RWPE1 (cell line): ENCODE measurements at regions not wholly inside any gene's neighbourhood (a gene's known extent, or its start where the extent isn't known, plus 50 kb on each side); places are given as distances from the start of the nearest gene placed in this dataset.

ENCODE experiments used
- CTCF ChIA-PET: fragments of 350-600 bp; sonication (Branson Sonifier 250); formaldehyde crosslinking; extraction: SDS; loops from one replicate; lab custom pipeline; 2021; lab: Yijun Ruan, JAX
- POLR2A ChIA-PET: fragments of 400-600 bp; formaldehyde crosslinking; extraction: SDS; loops from one replicate; lab custom pipeline; 2020; ENCODE audit warnings: antibody characterized with exemption; ENCODE audit not compliant: low non-redundant PET; lab: Yijun Ruan, JAX
- DNase-seq: peaks from one replicate; pipeline ENCODE4 v3.0.0; 2012; ENCODE audit warnings: low spot score
- H3K27ac ChIP-seq: fragments of 450-650 bp; 2 replicates; pipeline ENCODE4 v1.5.1; 2017
- CTCF ChIP-seq: fragments of 450-650 bp; conservative IDR thresholded peaks from 2 replicates; pipeline ENCODE4 v1.5.1; 2017; ENCODE audit warnings: low read depth, mild to moderate bottlenecking

GRCh38 chr9:93372391-93372790, 79.1 kb upstream of the FAM120A start:
- POLR2A ChIA-PET, result no interaction called here
- CTCF ChIA-PET, result no interaction called here
- DNase-seq, result no peak
- no peak overlapping the region for H3K27ac ChIP-seq
- TF ChIP-seq CTCF, result no peak

GRCh38 chr9:93376411-93376810, 75.1 kb upstream of the FAM120A start:
- H3K27ac ChIP-seq, result no peak overlapping the region
- no peak for TF ChIP-seq CTCF
- POLR2A ChIA-PET, result no interaction called here
- DNase-seq, result no peak
- CTCF ChIA-PET, result interaction anchor here (0.7 kb wide), 1 partner anchor 1240 kb away, joined by 5 read pairs; no protein-coding TSS in a partner anchor

DNA sequence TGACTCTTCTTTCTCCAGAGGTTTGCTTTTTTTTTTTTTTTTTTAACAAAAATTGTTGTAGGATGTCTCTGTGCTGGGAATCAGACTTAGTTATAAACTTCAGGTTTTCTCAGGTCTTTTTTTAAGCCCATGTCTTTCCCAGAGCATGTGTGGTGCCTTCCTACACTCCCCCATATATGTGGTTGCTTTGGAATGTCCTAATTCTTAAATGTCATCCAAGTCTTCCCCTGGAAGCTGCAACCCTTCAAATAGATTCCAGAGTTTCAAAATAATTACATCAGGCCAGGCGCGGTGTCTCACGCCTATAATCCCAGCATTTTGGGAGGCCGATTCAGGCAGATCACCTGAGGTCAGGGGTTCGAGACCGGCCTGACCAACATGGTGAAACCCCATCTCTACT, 73.2 kb upstream of the FAM120A start:
- TF ChIP-seq CTCF, result no peak
- ChIA-PET CTCF (interaction anchor here (0.7 kb wide), 1 partner anchor 564 kb away, joined by 3 read pairs; no protein-coding TSS in a partner anchor), POLR2A (no interaction called here)
- H3K27ac ChIP-seq, result no peak overlapping the region
- no peak for DNase-seq

DNA sequence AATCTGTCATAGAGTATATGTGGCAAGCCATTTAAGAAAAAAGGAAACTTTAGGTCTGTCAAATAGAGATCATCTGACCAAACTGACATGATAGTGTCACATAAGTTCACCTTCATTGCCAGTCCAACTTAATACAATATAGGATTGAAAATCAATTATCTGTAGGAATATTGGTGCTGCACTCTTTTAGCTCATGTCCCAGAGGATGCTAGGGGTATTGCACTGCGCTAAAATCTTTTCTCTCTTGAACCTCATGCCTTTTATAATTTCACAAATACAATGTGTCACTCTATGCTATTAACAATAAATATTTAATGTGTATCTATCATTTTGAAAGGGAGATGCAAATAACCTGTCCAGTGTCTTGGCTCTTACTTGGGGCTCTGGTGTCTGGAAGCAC, 72.4 kb upstream of the FAM120A start:
- TF ChIP-seq CTCF, result peak; percentile 25
- CTCF ChIA-PET, result no interaction called here
- no peak overlapping the region for H3K27ac ChIP-seq
- DNase-seq, result no peak
- POLR2A ChIA-PET, result no interaction called here

DNA sequence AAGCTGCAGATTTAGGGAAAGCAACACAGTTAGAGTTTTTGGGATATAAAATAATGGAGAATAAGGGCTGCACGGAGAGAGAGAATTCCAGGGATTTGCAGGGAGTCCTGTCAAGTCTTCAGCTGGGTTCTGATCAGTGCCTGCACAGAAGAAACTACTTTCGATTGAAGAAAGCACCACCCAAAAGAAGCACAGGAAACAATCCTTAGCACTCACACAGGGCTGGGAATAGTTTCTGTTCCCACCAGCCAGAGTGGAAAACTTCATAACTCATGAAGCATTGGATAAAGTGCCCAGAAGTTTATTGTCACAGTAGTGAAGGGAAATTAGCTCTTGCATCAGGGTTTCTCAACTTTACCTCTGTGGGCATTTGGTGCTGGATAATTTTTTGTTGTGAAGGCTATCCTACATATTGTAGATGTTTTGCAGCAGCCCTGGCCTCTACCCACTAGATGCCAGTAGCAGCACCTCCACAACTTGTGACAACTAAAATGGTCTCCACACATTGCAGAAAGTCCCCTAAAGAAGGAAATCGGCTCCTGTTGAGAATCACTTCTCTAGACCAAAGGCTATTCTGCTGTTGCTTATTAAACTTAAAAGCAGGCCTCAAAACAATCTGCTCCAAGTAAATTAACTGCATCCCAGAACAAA, 71.0 kb upstream of the FAM120A start:
- H3K27ac ChIP-seq, result no peak overlapping the region
- no peak for DNase-seq
- POLR2A ChIA-PET, result no interaction called here
- CTCF ChIA-PET, result interaction anchor here (0.6 kb wide), 1 partner anchor 1089 kb away, joined by 6 read pairs; no protein-coding TSS in a partner anchor
- TF ChIP-seq CTCF, result no peak

DNA sequence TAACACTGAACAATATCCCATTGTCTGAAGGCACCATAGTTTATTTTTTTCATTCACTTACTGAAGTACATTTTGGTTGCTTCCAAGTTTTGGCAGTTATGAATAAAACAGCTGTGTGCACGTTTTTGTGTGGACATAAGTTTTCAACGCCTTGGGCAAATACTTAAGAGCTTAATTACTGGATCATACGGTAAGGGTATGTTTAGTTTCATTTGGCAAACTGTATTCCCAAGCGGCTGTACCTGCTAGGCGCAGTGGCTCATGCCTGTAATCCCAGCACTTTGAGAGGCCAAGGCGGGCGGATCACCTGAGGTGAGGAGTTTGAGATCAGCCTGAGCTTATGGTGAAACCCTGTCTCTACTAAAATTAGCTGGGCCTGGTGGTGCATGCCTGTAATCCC, 63.7 kb upstream of the FAM120A start:
- POLR2A ChIA-PET, result no interaction called here
- no peak for TF ChIP-seq CTCF
- H3K27ac ChIP-seq, result no peak overlapping the region
- CTCF ChIA-PET, result interaction anchor here (0.7 kb wide), 1 partner anchor 8 kb away, joined by 3 read pairs; no protein-coding TSS in a partner anchor
- no peak for DNase-seq
